ENCODE measurements at regions not wholly inside any gene's neighbourhood (a gene's known extent, or its start where the extent isn't known, plus 50 kb on each side); places are given as distances from the start of the nearest gene placed in this dataset.

DNA sequence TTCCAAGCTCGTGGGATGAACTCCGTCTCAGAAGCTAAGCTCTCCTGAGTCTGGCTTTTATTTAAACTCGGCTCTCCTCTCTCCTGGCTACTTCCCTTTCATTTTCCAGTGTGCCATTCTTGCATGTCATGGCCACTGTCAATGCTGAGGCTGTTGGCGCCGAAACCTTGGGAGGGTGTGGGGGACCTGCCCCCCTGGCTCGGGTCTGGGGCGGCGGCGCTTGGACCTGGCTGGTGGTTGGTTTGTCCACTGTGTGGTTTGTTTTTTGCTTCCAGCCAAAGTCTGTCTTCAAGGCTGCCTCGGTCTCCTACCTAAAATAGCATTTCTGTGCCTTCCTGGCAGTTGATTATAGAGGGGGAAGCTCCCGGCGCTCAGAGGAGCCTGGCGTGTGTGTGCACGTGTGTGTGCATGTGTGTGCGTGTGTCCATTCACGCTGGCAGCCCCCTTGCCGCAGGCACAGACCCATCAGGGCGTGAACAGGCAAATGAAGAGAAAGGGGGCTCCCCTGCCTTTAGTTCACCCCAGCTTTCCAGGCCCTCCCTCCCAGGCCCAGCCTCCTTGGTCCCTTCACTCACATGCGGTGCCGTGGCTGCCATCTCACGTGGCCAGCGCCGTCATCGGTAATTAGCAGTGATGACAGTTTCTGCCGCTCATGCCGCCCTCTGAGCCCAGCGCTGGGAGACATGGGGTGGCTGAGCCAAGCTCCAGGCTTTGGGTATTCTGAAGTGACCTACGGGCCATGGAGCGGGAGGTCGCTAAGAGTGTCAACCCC is 179.9 kb downstream of the SEC14L1 start (continued):
- TF ChIP-seq AFF1 (IDR thresholded peaks at IDR 0.05; ENCODE audit: low read depth in 1 of 2, partially characterized antibody in 2 of 2) (peak in 1 of 2 experiments; percentile 34), MEIS2 (IDR thresholded peaks at IDR 0.05; ENCODE audit: partially characterized antibody) (peak; percentile 85), FOXK2 (conservative IDR thresholded peaks at IDR 0.05 in 1 of 2, IDR thresholded peaks at IDR 0.05 in 1 of 2; ENCODE audit: low read depth in 2 of 2) (peak in 1 of 2 experiments; percentile 61; a peak in 3 of 4 replicates), ZBED1 (IDR thresholded peaks at IDR 0.05) (no peak), MXI1 (IDR thresholded peaks at IDR 0.05; ENCODE audit: low read depth, low read length) (peak; percentile 84; the same call in 1 of the 2 replicates), HNRNPL (IDR thresholded peaks at IDR 0.05; ENCODE audit: low read depth, low read length) (no peak), ZNF76 (CRISPR knock-in tag; IDR thresholded peaks at IDR 0.05; ENCODE audit: borderline replicate concordance) (no peak), MED1 (CRISPR knock-in tag; IDR thresholded peaks at IDR 0.05; ENCODE audit: borderline replicate concordance) (no peak), ZBTB7A (IDR thresholded peaks at IDR 0.05; ENCODE audit: borderline replicate concordance, control insufficient read depth, low read depth, low read length) (peak; percentile 34; the same call in 1 of the 2 replicates), SMAD4 (CRISPR knock-in tag; conservative IDR thresholded peaks at IDR 0.05) (no peak), MAZ (CRISPR knock-in tag; conservative IDR thresholded peaks at IDR 0.05 in 1 of 2, IDR thresholded peaks at IDR 0.05 in 1 of 2) (peak in 1 of 2 experiments; percentile 24; a peak in 2 of 4 replicates), BHLHE40 (IDR thresholded peaks at IDR 0.05; ENCODE audit: low read length) (peak; percentile 95), POLR2AphosphoS5 (IDR thresholded peaks at IDR 0.05; ENCODE audit: control insufficient read depth, insufficient read depth, low read depth, low read length) (0 out of 2 replicates have a peak, but pooled peaks have one; percentile 12), ZNF696 (CRISPR knock-in tag; conservative IDR thresholded peaks at IDR 0.05) (no peak), MECOM (CRISPR knock-in tag; IDR thresholded peaks at IDR 0.05) (no peak), ZNF143 (CRISPR knock-in tag; IDR thresholded peaks at IDR 0.05) (no peak), TGIF2 (CRISPR knock-in tag; IDR thresholded peaks at IDR 0.05) (peak; percentile 95)
- TF ChIP-seq, protein P1, sequence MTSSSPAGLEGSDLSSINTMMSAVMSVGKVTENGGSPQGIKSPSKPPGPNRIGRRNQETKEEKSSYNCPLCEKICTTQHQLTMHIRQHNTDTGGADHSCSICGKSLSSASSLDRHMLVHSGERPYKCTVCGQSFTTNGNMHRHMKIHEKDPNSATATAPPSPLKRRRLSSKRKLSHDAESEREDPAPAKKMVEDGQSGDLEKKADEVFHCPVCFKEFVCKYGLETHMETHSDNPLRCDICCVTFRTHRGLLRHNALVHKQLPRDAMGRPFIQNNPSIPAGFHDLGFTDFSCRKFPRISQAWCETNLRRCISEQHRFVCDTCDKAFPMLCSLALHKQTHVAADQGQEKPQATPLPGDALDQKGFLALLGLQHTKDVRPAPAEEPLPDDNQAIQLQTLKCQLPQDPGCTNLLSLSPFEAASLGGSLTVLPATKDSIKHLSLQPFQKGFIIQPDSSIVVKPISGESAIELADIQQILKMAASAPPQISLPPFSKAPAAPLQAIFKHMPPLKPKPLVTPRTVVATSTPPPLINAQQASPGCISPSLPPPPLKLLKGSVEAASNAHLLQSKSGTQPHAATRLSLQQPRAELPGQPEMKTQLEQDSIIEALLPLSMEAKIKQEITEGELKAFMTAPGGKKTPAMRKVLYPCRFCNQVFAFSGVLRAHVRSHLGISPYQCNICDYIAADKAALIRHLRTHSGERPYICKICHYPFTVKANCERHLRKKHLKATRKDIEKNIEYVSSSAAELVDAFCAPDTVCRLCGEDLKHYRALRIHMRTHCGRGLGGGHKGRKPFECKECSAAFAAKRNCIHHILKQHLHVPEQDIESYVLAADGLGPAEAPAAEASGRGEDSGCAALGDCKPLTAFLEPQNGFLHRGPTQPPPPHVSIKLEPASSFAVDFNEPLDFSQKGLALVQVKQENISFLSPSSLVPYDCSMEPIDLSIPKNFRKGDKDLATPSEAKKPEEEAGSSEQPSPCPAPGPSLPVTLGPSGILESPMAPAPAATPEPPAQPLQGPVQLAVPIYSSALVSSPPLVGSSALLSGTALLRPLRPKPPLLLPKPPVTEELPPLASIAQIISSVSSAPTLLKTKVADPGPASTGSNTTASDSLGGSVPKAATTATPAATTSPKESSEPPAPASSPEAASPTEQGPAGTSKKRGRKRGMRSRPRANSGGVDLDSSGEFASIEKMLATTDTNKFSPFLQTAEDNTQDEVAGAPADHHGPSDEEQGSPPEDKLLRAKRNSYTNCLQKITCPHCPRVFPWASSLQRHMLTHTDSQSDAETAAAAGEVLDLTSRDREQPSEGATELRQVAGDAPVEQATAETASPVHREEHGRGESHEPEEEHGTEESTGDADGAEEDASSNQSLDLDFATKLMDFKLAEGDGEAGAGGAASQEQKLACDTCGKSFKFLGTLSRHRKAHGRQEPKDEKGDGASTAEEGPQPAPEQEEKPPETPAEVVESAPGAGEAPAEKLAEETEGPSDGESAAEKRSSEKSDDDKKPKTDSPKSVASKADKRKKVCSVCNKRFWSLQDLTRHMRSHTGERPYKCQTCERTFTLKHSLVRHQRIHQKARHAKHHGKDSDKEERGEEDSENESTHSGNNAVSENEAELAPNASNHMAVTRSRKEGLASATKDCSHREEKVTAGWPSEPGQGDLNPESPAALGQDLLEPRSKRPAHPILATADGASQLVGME (CRISPR knock-in tag; IDR thresholded peaks at IDR 0.05) = no peak
